CD4-positive, alpha-beta T cell treated with Interleukin-4 for 4 hours (primary cell): ENCODE measurements at regions not wholly inside any gene's neighbourhood (a gene's known extent, or its start where the extent isn't known, plus 50 kb on each side); places are given as distances from the start of the nearest gene placed in this dataset.
"Not testable (repeated sequence)": the region's sequence is repeated elsewhere in the genome, so short reads cannot be mapped to it uniquely, and the experiment has no call there.

Experiments used
- DNase-seq: peaks from one replicate; pipeline ENCODE4 v3.0.0-alpha.2; 2020

DNA sequence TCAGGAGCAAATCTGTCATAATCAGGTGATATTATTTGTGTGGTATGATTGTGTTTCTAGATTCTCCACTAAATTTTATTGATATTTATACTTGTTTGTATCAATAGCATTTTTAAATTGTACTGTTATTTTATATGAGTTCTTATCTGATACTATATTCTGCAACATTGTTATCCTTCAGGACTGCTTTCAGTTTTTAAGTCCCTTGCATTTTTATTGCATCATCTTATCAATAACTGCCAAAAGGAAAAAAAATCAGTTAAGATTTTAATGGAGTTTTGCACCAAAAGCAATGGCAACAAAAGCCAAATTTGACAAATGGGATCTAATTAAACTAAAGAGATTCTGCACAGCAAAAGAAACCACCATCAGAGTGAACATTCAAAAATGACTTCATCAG lies 741.3 kb upstream of the CTNND2 start:
- no peak for DNase-seq

DNA sequence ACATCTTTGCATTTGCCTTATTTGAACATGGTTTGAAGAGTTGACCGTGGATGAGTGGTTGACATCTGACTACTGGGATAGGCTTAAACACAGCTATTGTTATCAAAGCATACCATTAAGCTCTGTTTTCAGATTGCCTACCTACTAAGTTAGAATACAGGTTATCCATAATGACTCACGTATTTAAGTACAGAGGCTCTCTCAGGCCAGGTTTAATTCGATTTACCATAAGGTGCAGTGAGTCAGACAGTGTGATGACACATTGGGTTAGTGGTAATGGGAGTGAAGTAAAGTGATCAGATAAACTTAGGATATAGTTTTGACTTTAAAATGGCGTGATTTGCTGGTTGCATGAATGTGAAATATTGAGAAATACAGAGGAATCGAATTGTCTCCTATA lies 732.0 kb upstream of the CTNND2 start:
- DNase-seq: no peak

DNA sequence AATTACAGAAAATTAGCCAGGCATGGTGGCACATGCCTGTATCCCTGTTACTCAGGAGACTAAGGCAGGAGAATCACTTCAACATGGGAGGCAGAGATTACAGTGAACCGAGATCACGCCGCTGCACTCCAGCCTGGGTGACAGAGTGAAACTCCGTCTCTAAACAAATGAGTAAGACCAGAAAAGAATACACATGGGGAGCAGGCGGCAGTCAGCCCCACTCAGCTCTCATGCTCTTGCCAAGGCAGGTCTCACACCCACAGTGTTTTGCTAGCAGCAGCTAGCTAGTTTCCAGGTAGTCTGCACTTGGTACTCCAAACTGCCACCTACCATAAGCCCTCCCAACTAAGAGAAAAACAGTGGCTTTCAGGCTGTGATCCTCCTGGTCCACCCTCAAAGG lies 722.3 kb upstream of the CTNND2 start:
- DNase-seq: no peak

DNA sequence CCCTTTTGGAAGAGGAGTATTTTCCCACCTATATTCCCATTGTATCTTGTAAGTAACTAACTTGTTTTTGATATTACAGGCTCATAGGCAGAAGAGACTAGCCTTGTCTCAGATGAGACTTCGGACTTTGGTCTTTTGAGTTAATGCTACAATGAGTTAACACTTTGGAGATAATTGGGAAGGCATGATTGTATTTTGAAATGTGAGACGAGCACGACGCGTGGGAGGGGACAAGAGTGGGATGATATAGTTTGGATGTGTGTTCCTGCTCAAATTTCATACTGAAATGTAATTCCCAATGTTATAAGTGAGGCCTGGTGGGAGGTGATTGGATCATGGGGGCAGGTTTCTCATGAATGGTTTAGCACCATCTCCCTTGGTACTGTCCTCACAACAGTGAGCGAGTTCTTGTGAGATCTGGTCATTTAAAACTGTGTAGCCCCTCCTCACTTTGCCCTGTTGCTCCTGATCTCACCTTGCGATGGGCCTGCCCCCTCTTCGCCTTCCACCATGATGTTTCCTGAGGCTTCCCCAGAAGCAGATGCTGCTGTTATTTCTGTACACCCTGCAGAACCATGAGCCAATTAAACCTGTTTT lies 721.5 kb upstream of the CTNND2 start:
- no peak for DNase-seq

DNA sequence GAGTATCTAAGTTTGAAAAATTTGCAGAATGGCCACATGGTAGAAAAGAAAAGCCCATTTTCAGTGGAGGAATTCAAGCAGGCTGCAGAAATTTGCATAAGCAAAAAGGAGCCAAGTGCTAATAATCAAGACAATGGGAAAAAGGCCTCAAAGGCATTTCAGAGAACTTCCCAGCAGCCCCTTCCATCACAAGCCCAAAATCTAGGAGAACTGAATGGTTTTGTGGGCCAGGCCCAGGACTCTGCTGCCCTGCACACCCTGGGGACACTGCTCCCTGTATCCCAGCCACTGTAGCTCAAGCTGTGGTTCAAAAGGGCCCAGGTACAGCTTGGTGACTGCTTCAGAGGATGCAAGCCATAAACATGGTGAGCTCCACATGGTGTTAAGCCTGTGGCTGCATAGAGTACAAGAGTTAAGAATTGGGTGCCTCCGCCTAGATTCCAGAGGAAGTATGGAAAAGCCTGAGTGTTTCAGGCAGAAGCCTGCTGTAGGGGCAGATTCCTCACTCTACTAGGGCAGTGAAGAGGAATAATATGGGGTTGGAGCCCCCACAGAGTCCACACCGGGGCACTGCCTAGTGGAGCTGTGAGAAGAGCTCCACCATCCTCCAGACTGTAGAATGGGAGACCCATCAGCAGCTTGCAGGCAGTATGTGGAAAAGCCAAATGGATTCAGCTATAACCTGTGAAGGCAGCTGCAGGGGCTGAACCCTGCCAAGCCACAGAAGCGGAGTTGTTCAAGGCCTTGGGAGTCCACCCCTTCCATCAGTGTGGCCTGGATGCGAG lies 720.7 kb upstream of the CTNND2 start:
- DNase-seq: no peak

DNA sequence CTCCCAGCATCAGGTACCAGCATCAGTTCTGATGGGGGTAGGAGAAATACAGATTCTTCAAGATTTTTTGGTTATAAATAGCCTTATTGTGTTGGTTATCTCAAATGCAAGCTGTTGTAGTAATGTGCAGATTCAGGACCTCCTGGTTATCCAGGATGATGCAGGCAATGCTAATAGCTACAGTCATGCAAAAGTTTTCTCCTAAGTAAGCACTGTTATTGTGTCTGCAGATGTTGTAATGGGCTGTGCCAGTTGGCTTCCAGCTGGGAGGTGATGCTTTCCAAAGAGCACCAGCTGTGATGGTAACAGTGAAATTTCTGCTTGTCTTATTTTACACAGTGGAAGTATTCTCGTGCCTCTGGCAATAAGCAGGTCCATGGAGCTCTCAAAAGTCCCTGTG lies 719.2 kb upstream of the CTNND2 start:
- DNase-seq: no peak

DNA sequence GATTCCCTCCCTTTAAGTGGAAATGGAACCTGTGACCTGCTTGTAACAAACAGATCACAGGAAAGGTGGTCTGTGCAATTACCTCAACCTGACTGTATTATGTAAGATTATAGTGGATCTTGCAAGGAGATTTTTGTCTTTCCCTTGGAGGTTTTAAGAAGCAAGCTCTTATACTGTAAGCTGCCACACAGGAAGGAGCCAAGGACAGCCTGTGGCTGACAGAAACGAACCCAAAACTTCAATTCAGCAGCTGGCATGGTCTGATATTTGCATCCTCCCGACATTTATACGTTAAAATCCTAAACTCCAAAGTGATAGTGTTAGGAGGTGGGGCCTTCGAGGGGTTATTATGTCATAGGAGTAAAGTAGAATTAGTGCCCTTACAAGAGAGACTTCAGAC lies 711.8 kb upstream of the CTNND2 start:
- DNase-seq: no peak

DNA sequence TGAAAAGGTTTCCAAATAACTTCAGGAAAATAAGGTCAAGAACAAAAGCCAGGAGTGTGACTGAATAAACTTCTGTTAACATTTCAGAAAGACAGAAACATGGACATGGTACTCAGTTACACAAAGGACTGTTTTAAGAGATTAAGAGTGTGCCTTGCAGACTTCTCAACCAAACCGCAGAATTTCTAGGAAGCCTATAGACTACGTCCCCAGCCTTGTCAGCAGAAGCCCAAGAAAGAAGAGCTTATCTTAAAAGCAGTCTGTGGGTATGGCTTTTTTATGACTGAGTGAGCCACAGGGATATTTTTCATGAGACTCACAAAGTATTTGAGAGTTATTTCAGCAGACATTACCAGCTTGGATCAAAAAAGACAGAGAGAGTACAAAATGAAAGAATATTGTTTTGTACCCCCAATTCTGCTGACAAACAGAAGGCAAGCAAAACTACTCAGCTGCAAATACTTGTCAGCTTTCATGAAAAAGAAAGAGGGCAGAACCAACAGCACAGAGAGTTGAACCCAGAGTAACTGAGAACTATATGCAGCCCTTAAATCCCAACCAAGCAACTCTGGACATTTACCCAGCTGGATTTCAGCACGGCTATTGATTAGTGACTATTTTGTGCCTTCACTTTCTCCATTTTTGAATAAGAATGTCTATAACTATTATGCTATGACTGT lies 711.0 kb upstream of the CTNND2 start:
- DNase-seq: no peak

DNA sequence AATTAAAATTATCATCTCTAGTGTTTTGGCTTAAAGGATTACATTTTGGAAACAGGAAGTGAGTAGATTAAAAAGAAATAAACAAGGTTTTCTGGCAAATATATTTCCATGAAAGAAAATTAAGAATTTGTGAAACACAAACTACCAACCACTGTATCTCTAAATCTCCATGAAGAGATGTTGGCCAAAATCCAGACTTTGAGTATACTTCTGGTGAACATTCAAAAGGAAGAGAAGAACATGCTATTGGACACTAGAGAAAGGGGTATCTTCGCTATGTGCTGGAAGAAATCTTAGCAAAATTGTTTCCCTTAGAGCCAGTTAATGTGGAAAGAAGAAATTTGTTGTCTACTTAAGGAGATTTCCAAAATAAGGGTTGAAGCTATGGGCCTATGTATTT lies 710.4 kb upstream of the CTNND2 start:
- no peak for DNase-seq

DNA sequence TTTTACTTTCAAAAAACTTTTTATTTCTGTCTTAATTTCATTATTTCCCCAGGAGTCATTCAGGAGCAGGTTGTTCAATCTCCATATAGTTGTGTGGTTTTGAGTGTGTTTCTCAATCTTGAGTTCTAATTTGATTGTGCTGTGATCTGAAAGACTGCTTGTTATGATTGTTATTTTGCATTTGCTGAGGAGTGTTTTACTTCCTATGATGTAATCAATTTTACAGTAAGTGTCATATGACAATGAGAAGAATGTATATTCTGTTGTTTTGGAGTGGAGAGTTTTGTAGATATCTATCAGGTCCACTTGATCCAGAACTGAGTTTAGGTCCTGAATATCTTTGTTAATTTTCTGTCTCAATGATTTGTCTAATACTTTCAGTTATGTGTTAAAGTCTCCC lies 706.9 kb upstream of the CTNND2 start:
- no peak for DNase-seq

DNA sequence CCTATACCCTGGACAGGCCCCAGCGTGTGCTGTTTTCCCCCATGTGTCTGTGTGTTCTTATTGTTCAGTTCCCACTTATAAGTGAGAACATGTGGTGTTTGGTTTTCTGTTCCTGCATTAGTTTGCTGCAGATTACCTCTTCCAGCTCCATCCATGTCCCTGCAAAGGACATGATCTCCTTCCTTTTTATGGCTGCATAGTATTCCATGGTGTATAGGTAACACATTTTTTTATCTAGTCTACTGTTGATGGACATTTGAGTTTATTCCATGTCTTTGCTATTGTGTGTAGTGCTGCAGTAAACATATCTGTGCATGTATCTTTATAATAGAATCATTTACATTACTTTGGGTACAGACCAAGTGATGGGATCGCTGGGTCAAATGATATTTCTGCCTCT lies 703.6 kb upstream of the CTNND2 start:
- DNase-seq: not testable (repeated sequence)

DNA sequence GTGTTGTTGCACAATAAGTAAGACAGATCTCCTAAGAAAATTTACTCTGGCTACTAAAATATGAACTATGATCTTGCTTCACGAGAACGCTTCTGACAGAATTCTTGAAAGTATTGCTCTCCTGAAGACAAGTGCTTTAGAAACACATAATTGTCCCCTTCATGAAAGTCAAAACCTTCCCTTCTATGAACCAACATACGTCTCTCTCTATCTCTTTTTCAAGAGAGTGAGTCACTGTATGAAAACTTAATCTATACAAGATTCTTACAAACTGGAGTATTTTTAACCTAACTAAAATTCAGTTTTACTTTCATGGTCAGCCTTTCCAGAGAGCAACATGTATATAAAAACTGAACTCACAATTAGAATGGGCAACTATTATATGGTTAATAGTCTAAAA lies 688.0 kb upstream of the CTNND2 start:
- DNase-seq: no peak

DNA sequence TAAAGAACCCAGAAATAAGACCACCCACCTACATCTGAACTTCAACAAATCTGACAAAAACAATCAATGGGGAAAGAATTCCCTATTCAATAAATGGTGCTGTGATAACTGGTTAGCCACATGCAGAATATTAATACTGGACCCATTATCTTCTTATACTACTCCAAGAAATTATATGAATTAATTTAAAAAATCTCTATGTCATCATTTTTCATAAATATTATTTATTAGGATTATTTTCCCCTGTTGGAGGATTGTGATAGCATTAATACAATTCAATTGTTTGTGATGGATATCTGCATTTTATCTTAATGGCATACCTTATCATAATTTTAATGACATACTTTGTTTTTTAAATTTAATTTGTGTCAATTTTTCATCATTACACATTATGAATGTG lies 682.2 kb upstream of the CTNND2 start:
- DNase-seq: no peak

DNA sequence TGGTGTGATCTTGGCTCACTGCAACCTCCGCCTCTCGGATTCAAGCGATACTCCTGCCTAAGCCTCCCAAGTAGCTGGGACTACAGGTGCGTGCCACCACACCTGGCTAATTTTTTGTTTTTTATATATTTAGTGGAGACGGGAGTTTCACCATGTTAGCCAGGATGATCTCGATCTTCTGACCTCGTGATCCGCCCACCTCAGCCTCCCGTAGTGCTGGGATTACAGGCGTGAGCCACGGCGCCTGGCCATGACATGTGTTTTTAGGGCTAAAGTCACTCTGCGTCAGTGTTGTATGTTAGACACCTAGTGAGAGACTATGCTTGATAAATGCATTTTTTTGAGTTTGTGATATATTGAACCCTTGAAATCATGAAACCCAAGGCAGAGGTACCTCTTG lies 674.6 kb upstream of the CTNND2 start:
- DNase-seq: not testable (repeated sequence)

DNA sequence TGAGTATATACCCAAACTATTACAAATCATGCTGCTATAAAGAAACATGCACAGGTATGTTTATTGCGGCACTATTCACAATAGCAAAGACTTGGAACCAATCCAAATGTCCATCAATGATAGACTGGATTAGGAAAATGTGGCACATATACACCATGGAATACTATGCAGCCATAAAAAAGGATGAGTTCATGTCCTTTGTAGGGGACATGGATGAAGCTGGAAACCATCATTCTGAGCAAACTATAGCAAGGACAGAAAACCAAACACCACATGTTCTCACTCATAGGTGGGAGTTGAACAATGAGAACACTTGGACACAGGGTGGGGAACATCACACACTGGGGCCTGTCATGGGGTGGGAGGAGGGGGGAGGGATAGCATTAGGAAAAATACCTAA lies 672.7 kb upstream of the CTNND2 start:
- not testable (repeated sequence) for DNase-seq

DNA sequence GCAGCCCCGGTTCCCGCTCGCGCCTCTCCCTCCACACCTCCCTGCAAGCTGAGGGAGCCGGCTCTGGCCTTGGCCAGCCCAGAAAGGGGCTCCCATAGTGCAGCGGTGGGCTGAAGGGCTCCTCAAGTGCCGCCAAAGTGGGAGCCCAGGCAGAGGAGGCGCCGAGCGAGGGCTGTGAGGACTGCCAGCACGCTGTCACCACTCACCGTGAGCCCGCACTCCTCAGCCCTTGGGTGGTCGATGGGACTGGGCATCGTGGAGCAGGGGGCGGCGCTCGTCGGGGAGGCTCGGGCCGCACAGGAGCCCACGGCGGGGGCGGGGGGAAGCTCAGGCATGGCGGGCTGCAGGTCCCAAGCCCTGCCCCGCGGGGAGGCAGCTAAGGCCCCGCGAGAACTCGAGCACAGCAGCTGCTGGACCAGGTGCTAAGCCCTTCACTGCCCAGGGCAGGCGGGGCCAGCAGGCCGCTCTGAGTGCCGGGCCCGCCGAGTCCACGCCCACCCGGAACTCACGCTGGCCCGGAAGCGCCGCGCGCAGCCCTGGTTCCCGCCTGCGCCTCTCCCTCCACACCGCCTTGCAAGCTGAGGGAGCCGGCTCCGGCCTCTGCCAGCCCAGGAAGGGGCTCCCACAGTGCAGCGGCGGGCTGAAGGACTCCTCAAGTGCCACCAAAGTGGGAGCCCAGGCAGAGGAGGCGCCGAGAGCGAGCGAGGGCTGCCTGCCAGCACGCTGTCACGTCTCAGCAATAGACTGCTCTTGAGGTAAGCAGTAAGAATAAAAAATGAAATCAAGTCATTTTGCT lies 670.2 kb upstream of the CTNND2 start:
- not testable (repeated sequence) for DNase-seq

DNA sequence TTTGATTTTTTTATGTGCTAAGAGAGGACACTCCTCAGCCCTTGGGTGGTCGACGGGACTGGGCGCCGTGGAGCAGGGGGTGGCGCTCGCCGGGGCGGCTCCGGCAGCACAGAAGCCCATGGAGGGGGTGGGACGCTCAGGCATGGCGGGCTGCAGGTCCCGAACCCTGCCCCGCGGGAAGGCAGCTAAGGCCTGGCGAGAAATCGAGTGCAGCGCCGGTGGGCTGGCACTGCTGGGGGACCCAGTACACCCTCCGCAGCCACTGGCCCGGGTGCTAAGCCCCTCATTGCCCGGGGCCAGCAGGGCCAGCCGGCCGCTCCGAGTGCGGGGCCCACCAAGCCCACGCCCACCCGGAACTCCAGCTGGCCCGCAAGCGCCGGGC lies 669.7 kb upstream of the CTNND2 start:
- not testable (repeated sequence) for DNase-seq

DNA sequence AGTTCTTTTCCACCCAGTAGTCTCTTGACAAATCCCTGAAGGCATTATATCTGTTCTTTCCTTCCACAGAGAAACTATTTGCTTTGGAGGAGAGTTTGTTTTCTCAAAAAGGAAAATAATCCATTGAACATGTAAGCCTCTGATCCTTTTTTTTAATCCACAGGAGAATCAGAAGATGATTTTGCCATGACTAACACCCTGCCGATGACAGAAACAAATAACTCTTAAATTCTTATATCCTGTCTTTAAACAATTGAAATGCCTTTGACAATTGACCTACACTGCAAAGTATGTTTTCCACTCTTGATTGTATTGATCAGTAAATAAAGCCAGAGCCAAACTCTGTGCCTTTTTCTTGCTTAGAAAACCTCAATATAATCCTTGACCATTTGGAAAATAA lies 666.4 kb upstream of the CTNND2 start:
- no peak for DNase-seq

DNA sequence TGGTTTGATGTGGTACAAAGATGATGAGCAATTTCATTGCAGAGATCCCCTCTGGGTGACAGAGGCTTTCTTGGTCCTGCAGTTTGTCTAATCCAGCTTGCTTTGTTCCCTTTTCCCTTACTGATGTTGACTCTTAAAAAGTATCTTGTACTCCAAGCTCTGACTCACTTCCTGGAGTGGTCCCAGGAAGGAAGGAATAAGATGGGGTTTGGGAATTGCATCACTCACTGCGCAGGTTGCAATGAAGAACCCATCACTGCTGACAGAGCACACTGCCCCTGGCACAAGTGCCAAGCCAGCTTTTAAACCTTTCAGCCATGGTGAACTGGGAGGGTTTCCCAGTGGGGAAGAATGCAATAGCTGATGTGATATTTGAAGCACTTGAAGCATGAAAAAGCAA lies 662.2 kb upstream of the CTNND2 start:
- no peak for DNase-seq

DNA sequence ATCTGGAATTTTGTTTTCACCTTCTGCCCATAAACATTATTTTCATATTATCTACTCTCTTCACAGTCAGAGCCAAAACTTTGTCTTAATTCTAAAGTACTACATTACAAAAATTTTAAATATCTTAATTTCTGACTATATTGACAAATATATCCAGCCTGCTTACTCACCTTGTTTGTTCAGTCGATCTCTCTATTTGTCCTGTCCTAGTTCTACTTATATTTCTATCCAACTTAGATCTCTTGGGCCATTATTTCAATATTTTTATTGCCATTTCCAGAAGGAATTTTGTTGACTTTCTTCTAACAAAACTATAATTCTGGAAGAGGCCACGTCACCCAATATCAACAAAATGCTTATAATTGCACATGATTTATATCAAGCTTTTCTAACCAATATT lies 652.8 kb upstream of the CTNND2 start:
- no peak for DNase-seq

DNA sequence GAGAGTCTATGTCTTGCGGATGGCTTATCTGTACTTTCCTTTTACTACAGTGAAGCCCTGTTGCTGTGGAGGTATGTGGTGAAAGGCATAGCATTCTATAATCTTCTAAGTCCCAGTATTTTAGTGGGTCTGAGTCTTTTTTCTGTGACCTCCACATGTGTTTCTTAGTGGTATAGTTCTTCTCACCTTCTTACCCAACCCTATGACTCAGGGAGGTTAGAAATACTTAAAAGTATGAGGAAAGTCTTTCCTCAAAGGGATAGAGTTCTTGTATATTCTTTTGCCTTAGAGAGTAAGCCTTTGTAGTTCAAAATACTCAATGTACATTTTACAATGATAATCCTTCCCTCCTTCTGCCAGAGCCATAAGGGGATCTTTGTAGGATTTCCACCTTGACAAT lies 621.9 kb upstream of the CTNND2 start:
- no peak for DNase-seq

DNA sequence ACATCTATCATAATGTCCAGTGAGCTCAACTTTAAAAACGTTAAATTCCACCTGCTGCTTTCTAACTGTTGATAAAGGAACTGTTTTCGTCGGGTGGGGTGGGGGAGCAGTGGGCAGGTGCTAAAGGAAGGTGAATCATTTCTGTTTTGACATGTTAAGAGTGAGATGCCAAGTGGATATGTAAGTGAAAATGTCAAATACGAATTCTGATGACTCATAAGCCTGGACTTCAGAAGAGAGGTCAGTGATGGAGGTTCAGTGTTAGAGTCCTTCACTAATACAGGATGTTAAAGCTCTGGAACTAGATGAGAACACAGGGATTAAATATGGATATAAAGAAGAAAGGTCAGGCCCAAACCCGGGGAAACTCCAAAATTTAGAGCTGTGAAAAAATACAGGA lies 617.9 kb upstream of the CTNND2 start:
- DNase-seq: no peak

DNA sequence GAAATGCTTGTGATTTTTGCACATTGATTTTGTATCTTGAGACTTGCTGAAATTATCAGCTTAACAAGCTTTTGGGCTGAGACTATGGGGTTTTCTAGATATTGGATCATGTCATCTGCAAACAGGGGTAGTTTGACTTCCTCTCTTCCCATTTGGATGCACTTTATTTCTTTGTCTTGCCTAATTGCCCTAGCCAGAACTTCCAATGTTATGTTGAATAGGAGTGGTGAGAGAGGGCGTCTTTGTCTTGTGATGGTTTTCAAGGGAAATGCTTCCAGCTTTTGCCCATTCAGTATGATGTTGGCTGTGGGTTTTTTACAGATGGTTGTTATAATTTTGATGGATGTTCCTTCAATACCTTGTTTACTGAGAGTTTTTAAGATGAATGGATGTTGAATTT lies 600.7 kb upstream of the CTNND2 start:
- DNase-seq: not testable (repeated sequence)

DNA sequence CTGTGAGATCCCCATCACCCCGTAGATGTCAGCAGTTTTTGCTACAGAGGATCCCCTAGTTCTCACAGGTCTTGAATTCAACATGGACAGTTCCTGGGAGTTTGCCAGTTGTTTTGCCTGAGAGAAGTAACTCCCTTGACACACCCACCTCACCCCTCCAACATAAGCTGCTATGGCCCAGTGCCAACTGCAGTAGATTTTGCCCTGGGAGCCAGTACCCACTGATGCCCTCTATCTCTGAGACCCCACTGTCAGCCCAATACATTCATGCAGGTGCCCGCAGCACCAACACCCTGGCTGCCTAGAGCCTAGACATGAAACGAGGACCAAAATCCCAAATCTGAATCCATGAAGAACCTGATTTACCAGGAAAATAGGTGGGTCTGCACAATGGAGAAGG lies 583.9 kb upstream of the CTNND2 start:
- no peak for DNase-seq
